ENCODE measurements at regions not wholly inside any gene's neighbourhood (a gene's known extent, or its start where the extent isn't known, plus 50 kb on each side); places are given as distances from the start of the nearest gene placed in this dataset.

GRCh38 chr16:9231039-9231438, 139.6 kb downstream of the HAPSTR1 start:
- TF ChIP-seq CTCF (IDR thresholded peaks at IDR 0.05; ENCODE audit: low read depth, low read length, poor library complexity, severe bottlenecking), result no peak
- no peak for TF ChIP-seq EZH2phosphoT487 (IDR thresholded peaks at IDR 0.05; ENCODE audit: borderline replicate concordance, low read length)

Measured in DOHH2 (cell line).